B cell (primary cell): ENCODE measurements at regions not wholly inside any gene's neighbourhood (a gene's known extent, or its start where the extent isn't known, plus 50 kb on each side); places are given as distances from the start of the nearest gene placed in this dataset.

Experiments
- ATAC-seq: fragments of 200-7000 bp; cut with Tn5 transposase; one replicate; pipeline ENCODE4 v1.10.0; 2021; ENCODE audit warnings: low read depth, mild to moderate bottlenecking, moderate number of reproducible peaks, moderate library complexity
- CTCF ChIA-PET: fragments of 350-600 bp; sonication (Branson Sonifier 250); formaldehyde crosslinking; loops from one replicate; lab custom pipeline; 2021; ENCODE audit warnings: antibody characterized with exemption, inconsistent platforms; lab: Charles Lee
- POLR2A ChIA-PET: fragments of 350-600 bp; sonication (Branson Sonifier 250); formaldehyde crosslinking; loops from one replicate; lab custom pipeline; 2021; ENCODE audit warnings: antibody characterized with exemption; lab: Charles Lee
- DNase-seq: peaks from one replicate; pipeline ENCODE4 v3.0.0; 2013
- H2AFZ ChIP-seq: 2 replicates; pipeline ENCODE4 v1.6.1; 2012; ENCODE audit warnings: mild to moderate bottlenecking, low read depth, low read length; ENCODE audit not compliant: insufficient read depth, poor library complexity, severe bottlenecking
- H3K27ac ChIP-seq, 2 donors: 1 replicate in 1 of 2; 2 replicates in 1 of 2; pipeline ENCODE4 v1.5.1; 2012 to 2013; ENCODE audit warnings: low read length in 2 of 2, mild to moderate bottlenecking in 2 of 2, moderate library complexity in 1 of 2
- H3K27me3 ChIP-seq, 4 experiments: fragments of 200-600 bp in 1 of 4; sonication (generic) in 1 of 4; replicated peaks in 1 of 4; 1 replicate in 2 of 4; 2 replicates in 2 of 4; pipeline versions ENCODE4 v1.6.1 to v1.7.0; 2013 to 2016; ENCODE audit warnings: low read length in 3 of 4, mild to moderate bottlenecking in 2 of 4, mixed read lengths in 1 of 4, moderate library complexity in 1 of 4; ENCODE audit not compliant: insufficient read depth in 4 of 4, control insufficient read depth in 3 of 4; ENCODE audit errors: control extremely low read depth in 1 of 4
- H3K36me3 ChIP-seq, 2 experiments: replicated peaks in 1 of 2; 1 replicate in 1 of 2; 2 replicates in 1 of 2; pipeline versions ENCODE4 v1.6.1 to v1.7.1; 2013; ENCODE audit warnings: low read length in 1 of 2; ENCODE audit not compliant: insufficient read depth in 2 of 2, control insufficient read depth in 1 of 2; ENCODE audit errors: control extremely low read depth in 1 of 2, extremely low read depth in 1 of 2
- H3K4me1 ChIP-seq, 2 donors: fragments of 200-600 bp in 1 of 2; sonication (generic) in 1 of 2; 1 replicate in 1 of 2; 2 replicates in 1 of 2; pipeline versions ENCODE4 v1.5.1 to v1.6.1; 2013 to 2017; ENCODE audit warnings: low read length in 2 of 2; ENCODE audit not compliant: control insufficient read depth in 2 of 2, insufficient read depth in 2 of 2
- H3K4me2 ChIP-seq: replicated peaks from 2 replicates; pipeline ENCODE3; 2012; ENCODE audit warnings: mild to moderate bottlenecking, low read depth, low read length; ENCODE audit not compliant: poor library complexity, severe bottlenecking
- H3K4me3 ChIP-seq, 5 experiments: fragments of 200-600 bp in 1 of 5; sonication (generic) in 1 of 5; 1 replicate in 3 of 5; 2 replicates in 2 of 5; pipeline versions ENCODE4 v1.5.1 to v1.7.0; 2011 to 2016; ENCODE audit warnings: low read length in 4 of 5, mild to moderate bottlenecking in 4 of 5, low read depth in 2 of 5, control low read depth in 1 of 5, moderate library complexity in 1 of 5; ENCODE audit not compliant: insufficient read depth in 1 of 5; ENCODE audit errors: control extremely low read depth in 1 of 5, extremely low read depth in 1 of 5
- H3K79me2 ChIP-seq: fragments of 200-600 bp; sonication (generic); one replicate; pipeline ENCODE4 v1.6.0; 2016; ENCODE audit warnings: low read length; ENCODE audit not compliant: control insufficient read depth, insufficient read depth
- H3K9ac ChIP-seq: fragments of 200-600 bp; sonication (generic); 2 replicates; pipeline ENCODE4 v1.6.1; 2017; ENCODE audit warnings: mild to moderate bottlenecking, low read length, moderate library complexity
- H3K9me3 ChIP-seq, 3 donors: one replicate each; pipeline versions ENCODE4 v1.6.1 to v1.7.1; 2013; ENCODE audit warnings: low read length in 2 of 3; ENCODE audit not compliant: control insufficient read depth in 2 of 3, insufficient read depth in 1 of 3; ENCODE audit errors: control extremely low read depth in 1 of 3
- H4K20me1 ChIP-seq: 2 replicates; pipeline ENCODE4 v1.6.0; 2012; ENCODE audit warnings: mild to moderate bottlenecking, low read length; ENCODE audit not compliant: insufficient read depth, control insufficient read depth, poor library complexity, severe bottlenecking
- H3K27ac Mint-ChIP-seq: one replicate; pipeline ENCODE4 v1.8.0; 2021; ENCODE audit warnings: mixed read lengths
- H3K27me3 Mint-ChIP-seq: one replicate; pipeline ENCODE4 v1.8.0; 2021; ENCODE audit warnings: mixed read lengths
- H3K4me1 Mint-ChIP-seq: one replicate; pipeline ENCODE4 v1.8.0; 2021; ENCODE audit warnings: mixed read lengths
- H3K4me3 Mint-ChIP-seq: one replicate; pipeline ENCODE4 v1.8.0; 2021; ENCODE audit warnings: mixed read lengths
- H3K9me3 Mint-ChIP-seq: one replicate; pipeline ENCODE4 v1.8.0; 2022; ENCODE audit warnings: mixed read lengths; ENCODE audit not compliant: insufficient read depth
- CTCF ChIP-seq: fragments of 200-600 bp; IDR thresholded peaks from one replicate; pipeline ENCODE4 v1.8.0; 2022; ENCODE audit warnings: antibody characterized with exemption, mild to moderate bottlenecking
- EZH2 ChIP-seq: IDR thresholded peaks from 2 replicates; pipeline ENCODE4 v1.6.1; 2012; ENCODE audit warnings: borderline replicate concordance, low read depth, mild to moderate bottlenecking, moderate library complexity, low read length; ENCODE audit not compliant: insufficient read depth, poor library complexity, severe bottlenecking
- WGBS: methylation state at CpG from one replicate; pipeline ENCODE4 v1.1.5; 2013; ENCODE audit warnings: missing lambda C conversion rate; ENCODE audit not compliant: insufficient coverage; 5-methylcytosine and 5-hydroxymethylcytosine counted together
- intact Hi-C: fragments of 100-400 bp; cut with micrococcal nuclease; formaldehyde crosslinking; loops from one replicate; pipeline ENCODE4 v1.10.0; 2022

GRCh38 chr6:4466261-4466660 lies 309.9 kb upstream of the CDYL start:
- Mint-ChIP-seq H3K4me3 (no peak overlapping the region), H3K27ac (no peak overlapping the region), H3K27me3 (peaks cover 21% of the 10 kb centered on the region), H3K9me3 (peaks cover 10% of the 10 kb centered on the region), H3K4me1 (no peaks in the 10 kb centered on the region)
- Histone ChIP-seq H3K4me2 (no peak overlapping the region), H3K9ac (no peak overlapping the region), H2AFZ (no peak overlapping the region), H3K79me2 (no peaks in the 10 kb centered on the region), H4K20me1 (no peaks in the 10 kb centered on the region), H3K27ac (no peak overlapping the region), H3K36me3 (no peaks in the 10 kb centered on the region), H3K9me3 (peaks cover 0 to 13% (median 9%) of the 10 kb centered on the region in 3 donors), H3K4me3 (no peak overlapping the region), H3K4me1 (no peaks in the 10 kb centered on the region), H3K27me3 (peaks cover 0 to 3% (median 0%) of the 10 kb centered on the region in 4 experiments)
- ChIA-PET CTCF (no interaction called here), POLR2A (no interaction called here)
- TF ChIP-seq EZH2: no peak
- TF ChIP-seq CTCF: no peak
- ATAC-seq (no peak), DNase-seq (no peak)
- 40% methylated on average over 7 of the region's 7 CpGs for WGBS
- intact Hi-C loops: no loop called here

- no peaks in the 10 kb centered on the region for H3K4me1 Mint-ChIP-seq
- POLR2A ChIA-PET: no interaction called here
- no peak overlapping the region for H3K4me2 ChIP-seq
- H3K9me3 ChIP-seq: no peaks in the 10 kb centered on the region
- no peak overlapping the region for H3K9ac ChIP-seq
- CTCF ChIA-PET: no interaction called here
- H3K4me3 ChIP-seq: no peak overlapping the region
- peaks cover 21% of the 10 kb centered on the region for H3K27me3 Mint-ChIP-seq
- TF ChIP-seq CTCF: no peak
- ATAC-seq (no peak), DNase-seq (no peak)
- no CpG with 5 or more reads among the region's 2 CpGs for WGBS
- H3K79me2 ChIP-seq: no peaks in the 10 kb centered on the region
- H3K27ac ChIP-seq: no peak overlapping the region
- intact Hi-C loops: no loop called here
- no peaks in the 10 kb centered on the region for H3K9me3 Mint-ChIP-seq
- H3K36me3 ChIP-seq: no peaks in the 10 kb centered on the region
- no peaks in the 10 kb centered on the region for H4K20me1 ChIP-seq
- H3K4me3 Mint-ChIP-seq: no peak overlapping the region
- no peak overlapping the region for H2AFZ ChIP-seq
- peaks cover 0 to 3% (median 0%) of the 10 kb centered on the region in 4 experiments for H3K27me3 ChIP-seq
- no peak overlapping the region for H3K27ac Mint-ChIP-seq
- no peaks in the 10 kb centered on the region for H3K4me1 ChIP-seq
Measured at GRCh38 chr6:4464638-4465037, 311.6 kb upstream of the CDYL start.
